Natural killer cell (primary cell): ENCODE measurements at regions not wholly inside any gene's neighbourhood (a gene's known extent, or its start where the extent isn't known, plus 50 kb on each side); places are given as distances from the start of the nearest gene placed in this dataset.

Experiments used
- ATAC-seq, 3 donors: fragments of 150-1000 bp in 2 of 3; fragments of 200-7000 bp in 1 of 3; cut with Tn5 transposase; 1 replicate in 1 of 3; 2 replicates in 2 of 3; pipeline ENCODE4 v1.10.0; 2021; ENCODE audit warnings: mild to moderate bottlenecking in 2 of 3, moderate library complexity in 2 of 3
- DNase-seq, 2 donors: peaks; one replicate each; pipeline versions ENCODE4 v3.0.0 to v3.0.0-alpha.2; 2013 to 2021; ENCODE audit warnings: mixed read lengths in 1 of 2
- H3K27ac ChIP-seq: one replicate; pipeline ENCODE4 v1.5.1; 2013; ENCODE audit warnings: mild to moderate bottlenecking, low read length
- H3K27me3 ChIP-seq: one replicate; pipeline ENCODE4 v1.6.1; 2013; ENCODE audit warnings: low read length; ENCODE audit not compliant: control insufficient read depth, insufficient read depth
- H3K36me3 ChIP-seq: one replicate; pipeline ENCODE4 v1.6.1; 2013; ENCODE audit warnings: low read length; ENCODE audit not compliant: control insufficient read depth, insufficient read depth
- H3K4me1 ChIP-seq: one replicate; pipeline ENCODE4 v1.6.1; 2013; ENCODE audit warnings: low read length; ENCODE audit not compliant: control insufficient read depth, insufficient read depth
- H3K4me3 ChIP-seq: one replicate; pipeline ENCODE4 v1.5.1; 2013; ENCODE audit warnings: low read length
- H3K9me3 ChIP-seq: one replicate; pipeline ENCODE4 v1.6.1; 2013; ENCODE audit warnings: low read length; ENCODE audit not compliant: control insufficient read depth, insufficient read depth
- H3K27ac Mint-ChIP-seq, 2 donors: one replicate each; pipeline ENCODE4 v1.8.0; 2022; ENCODE audit warnings: mild to moderate bottlenecking in 2 of 2, mixed read lengths in 2 of 2, moderate library complexity in 1 of 2
- H3K27me3 Mint-ChIP-seq, 2 donors: one replicate each; pipeline ENCODE4 v1.8.0; 2022; ENCODE audit warnings: low read depth in 2 of 2, mixed read lengths in 2 of 2
- H3K36me3 Mint-ChIP-seq: one replicate; pipeline ENCODE4 v1.8.0; 2022; ENCODE audit warnings: mixed read lengths
- H3K4me1 Mint-ChIP-seq, 2 donors: one replicate each; pipeline ENCODE4 v1.8.0; 2022; ENCODE audit warnings: mixed read lengths in 2 of 2
- H3K4me3 Mint-ChIP-seq: one replicate; pipeline ENCODE4 v1.8.0; 2022; ENCODE audit warnings: mild to moderate bottlenecking, moderate library complexity, mixed read lengths
- H3K9me3 Mint-ChIP-seq, 2 donors: one replicate each; pipeline ENCODE4 v1.8.0; 2022; ENCODE audit warnings: mixed read lengths in 2 of 2
- CTCF ChIP-seq: fragments of 200-600 bp; IDR thresholded peaks from one replicate; pipeline ENCODE4 v1.8.0; 2022; ENCODE audit warnings: antibody characterized with exemption
- WGBS: methylation state at CpG from one replicate; pipeline ENCODE4 v1.1.7; 2013; ENCODE audit warnings: missing lambda C conversion rate; ENCODE audit not compliant: insufficient coverage; 5-methylcytosine and 5-hydroxymethylcytosine counted together
- intact Hi-C: fragments of 100-400 bp; cut with micrococcal nuclease; formaldehyde crosslinking; loops from one replicate; pipeline ENCODE4 v1.14.2; 2022

DNA sequence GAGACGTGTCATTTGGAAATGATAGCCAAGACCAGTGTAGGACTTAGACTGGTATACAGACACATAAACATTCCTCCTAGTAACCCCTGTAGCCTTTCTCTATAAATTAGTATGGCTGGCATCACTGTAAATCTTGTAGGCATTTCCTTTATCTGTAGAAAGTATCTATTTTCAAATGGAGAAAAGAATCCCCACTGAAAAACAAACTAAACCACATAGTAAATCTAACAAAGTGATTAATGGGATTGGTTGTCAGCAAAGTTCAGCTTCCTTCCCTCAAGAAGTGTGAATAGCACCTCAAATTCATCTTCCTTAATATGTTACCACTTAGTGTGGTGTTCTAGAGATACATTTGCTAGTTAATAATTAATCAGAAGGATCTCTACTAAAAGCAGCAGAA lies 119.4 kb upstream of the NBEA start:
- Mint-ChIP-seq H3K27me3 (no peaks in the 10 kb centered on the region), H3K9me3 (peaks cover 15 to 18% of the 10 kb centered on the region in 2 donors), H3K4me3 (no peak overlapping the region), H3K36me3 (peaks cover 5% of the 10 kb centered on the region), H3K27ac (no peak overlapping the region), H3K4me1 (no peaks in the 10 kb centered on the region)
- no peak overlapping the region for H3K4me3 ChIP-seq
- no peaks in the 10 kb centered on the region for H3K36me3 ChIP-seq
- intact Hi-C loops, result no loop called here
- H3K27me3 ChIP-seq, result no peaks in the 10 kb centered on the region
- ATAC-seq (no peak), DNase-seq (no peak)
- no CpG with 5 or more reads among the region's 1 CpG for WGBS
- no peak for TF ChIP-seq CTCF
- no peaks in the 10 kb centered on the region for H3K4me1 ChIP-seq
- H3K9me3 ChIP-seq, result no peaks in the 10 kb centered on the region
- H3K27ac ChIP-seq, result no peak overlapping the region

DNA sequence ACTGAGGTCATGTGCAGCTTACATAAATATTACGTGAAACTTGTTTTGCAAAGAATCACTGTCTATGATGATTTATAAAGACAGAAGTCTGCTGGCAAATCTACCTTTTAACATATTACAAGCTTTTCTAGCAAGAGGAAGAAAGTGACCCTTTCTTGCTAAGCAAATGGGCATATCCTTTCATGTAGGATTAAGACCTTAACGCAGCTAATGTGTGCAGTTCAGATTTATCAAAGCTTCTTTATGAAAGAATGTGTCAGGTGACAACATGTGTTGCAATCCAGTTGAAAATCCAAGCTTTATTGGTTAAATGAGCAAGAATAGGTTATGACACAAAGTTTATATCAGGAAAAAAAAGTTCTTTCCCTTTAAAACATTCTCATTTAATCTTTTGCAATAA lies 115.6 kb upstream of the NBEA start:
- intact Hi-C loops, result no loop called here
- Histone ChIP-seq H3K9me3 (no peaks in the 10 kb centered on the region), H3K27ac (no peak overlapping the region), H3K36me3 (no peaks in the 10 kb centered on the region), H3K27me3 (no peaks in the 10 kb centered on the region), H3K4me3 (no peak overlapping the region), H3K4me1 (no peaks in the 10 kb centered on the region)
- ATAC-seq, result no peak
- H3K9me3 Mint-ChIP-seq, result peaks cover 15 to 21% of the 10 kb centered on the region in 2 donors
- peaks cover 5% of the 10 kb centered on the region for H3K36me3 Mint-ChIP-seq
- no peak overlapping the region for H3K27ac Mint-ChIP-seq
- H3K4me1 Mint-ChIP-seq, result no peaks in the 10 kb centered on the region
- no peak for DNase-seq
- H3K27me3 Mint-ChIP-seq, result no peaks in the 10 kb centered on the region
- TF ChIP-seq CTCF, result no peak
- no peak overlapping the region for H3K4me3 Mint-ChIP-seq
- WGBS, result 91% methylated on average over 2 of the region's 2 CpGs

GRCh38 chr13:34833562-34834182 lies 108.4 kb upstream of the NBEA start:
- TF ChIP-seq CTCF, result no peak
- no peak for DNase-seq
- ATAC-seq, result no peak
- H3K4me3 ChIP-seq, result no peak overlapping the region
- H3K27me3 ChIP-seq, result no peaks in the 10 kb centered on the region
- Mint-ChIP-seq H3K4me3 (no peak overlapping the region), H3K27ac (no peak overlapping the region), H3K4me1 (no peaks in the 10 kb centered on the region), H3K36me3 (peaks cover 12% of the 10 kb centered on the region), H3K9me3 (peaks cover 23% of the 10 kb centered on the region in 2 donors), H3K27me3 (no peaks in the 10 kb centered on the region)
- H3K9me3 ChIP-seq, result no peaks in the 10 kb centered on the region
- H3K4me1 ChIP-seq, result no peaks in the 10 kb centered on the region
- 24% methylated on average over 6 of the region's 6 CpGs for WGBS
- no peak overlapping the region for H3K27ac ChIP-seq
- no peaks in the 10 kb centered on the region for H3K36me3 ChIP-seq
- intact Hi-C loops, result no loop called here

- Mint-ChIP-seq H3K4me3 (no peak overlapping the region), H3K27me3 (no peaks in the 10 kb centered on the region), H3K27ac (no peak overlapping the region)
Observed at GRCh38 chr13:34842466-34842865, 99.6 kb upstream of the NBEA start.

More at GRCh38 chr13:34842466-34842865, 99.6 kb upstream of the NBEA start:
- Histone ChIP-seq H3K4me3 (no peak overlapping the region), H3K27ac (no peak overlapping the region), H3K27me3 (no peaks in the 10 kb centered on the region), H3K4me1 (no peaks in the 10 kb centered on the region), H3K9me3 (no peaks in the 10 kb centered on the region), H3K36me3 (no peaks in the 10 kb centered on the region)
- DNase-seq (no peak), ATAC-seq (no peak)
- Mint-ChIP-seq H3K9me3 (peaks cover 14 to 17% of the 10 kb centered on the region in 2 donors), H3K4me1 (no peaks in the 10 kb centered on the region), H3K36me3 (peaks cover 7% of the 10 kb centered on the region)
- no peak for TF ChIP-seq CTCF
- intact Hi-C loops, result no loop called here
- WGBS, result 26% methylated on average over 3 of the region's 3 CpGs
